Breast epithelium (tissue), 3 donors: ENCODE measurements at regions not wholly inside any gene's neighbourhood (a gene's known extent, or its start where the extent isn't known, plus 50 kb on each side); places are given as distances from the start of the nearest gene placed in this dataset.

Experiments
- CTCF ChIP-seq, 3 donors: fragments of 450-650 bp; IDR thresholded peaks; one replicate each; pipeline ENCODE4 v1.5.1; 2016 to 2017; ENCODE audit warnings: antibody characterized with exemption in 3 of 3, mild to moderate bottlenecking in 3 of 3, moderate library complexity in 3 of 3
- POLR2A ChIP-seq: fragments of 450-650 bp; IDR thresholded peaks from one replicate; pipeline ENCODE4 v1.6.1; 2016; ENCODE audit warnings: antibody characterized with exemption, mild to moderate bottlenecking, moderate library complexity
- POLR2AphosphoS5 ChIP-seq, 3 donors: sonication (generic); formaldehyde crosslinking; IDR thresholded peaks; one replicate each; pipeline ENCODE4 v1.6.1; 2017; ENCODE audit warnings: antibody characterized with exemption in 3 of 3

GRCh38 chr20:60240415-60240814 lies 282.2 kb downstream of the CDH26 start:
- TF ChIP-seq POLR2A (no peak), POLR2AphosphoS5 (IDR thresholded peaks at IDR 0.05) (no peak), CTCF (IDR thresholded peaks at IDR 0.05) (no peak)
